GM23338 (cell line): ENCODE measurements at regions not wholly inside any gene's neighbourhood (a gene's known extent, or its start where the extent isn't known, plus 50 kb on each side); places are given as distances from the start of the nearest gene placed in this dataset.

Experiments used
- ATAC-seq: fragments of 200-7000 bp; cut with Tn5 transposase; 3 replicates; pipeline ENCODE4 v1.9.1; 2020
- DNase-seq: peaks from one replicate; pipeline ENCODE4 v3.0.0-alpha.2; 2015; ENCODE audit warnings: low spot score
- H2AFZ ChIP-seq: fragments of 200-600 bp; sonication (generic); 2 replicates; pipeline ENCODE4 v1.8.0; 2016; ENCODE audit warnings: antibody characterized with exemption, mild to moderate bottlenecking, moderate library complexity
- H3F3A ChIP-seq: fragments of 200-600 bp; sonication (generic); replicated peaks from 2 replicates; pipeline ENCODE4 v1.8.0; 2017; ENCODE audit warnings: antibody characterized with exemption, mixed run types, low read depth
- H3K27ac ChIP-seq: fragments of 200-600 bp; sonication (generic); 2 replicates; pipeline ENCODE4 v1.6.1; 2016; ENCODE audit warnings: low read depth
- H3K27me3 ChIP-seq: fragments of 200-600 bp; sonication (generic); 2 replicates; pipeline ENCODE4 v1.8.0; 2016; ENCODE audit warnings: mild to moderate bottlenecking, mixed run types, moderate library complexity; ENCODE audit not compliant: insufficient read depth
- H3K36me3 ChIP-seq: fragments of 200-600 bp; sonication (generic); 2 replicates; pipeline ENCODE4 v1.8.0; 2016; ENCODE audit warnings: mild to moderate bottlenecking; ENCODE audit not compliant: insufficient read depth
- H3K4me1 ChIP-seq: fragments of 200-600 bp; sonication (generic); 2 replicates; pipeline ENCODE4 v1.8.0; 2016; ENCODE audit warnings: mild to moderate bottlenecking, moderate library complexity; ENCODE audit not compliant: insufficient read depth
- H3K4me2 ChIP-seq: fragments of 200-600 bp; sonication (generic); 2 replicates; pipeline ENCODE4 v1.7.1; 2017; ENCODE audit warnings: mixed run types
- H3K4me3 ChIP-seq: fragments of 200-600 bp; sonication (generic); 2 replicates; pipeline ENCODE4 v1.6.1; 2016; ENCODE audit warnings: mixed run types
- H3K79me2 ChIP-seq: fragments of 200-600 bp; sonication (generic); replicated peaks from 2 replicates; pipeline ENCODE4 v1.8.0; 2017; ENCODE audit warnings: mild to moderate bottlenecking; ENCODE audit not compliant: insufficient read depth
- H3K9me2 ChIP-seq: fragments of 200-600 bp; sonication (generic); 2 replicates; pipeline ENCODE4 v1.8.0; 2017; ENCODE audit not compliant: insufficient read depth
- H4K20me1 ChIP-seq: fragments of 200-600 bp; sonication (generic); replicated peaks from 2 replicates; pipeline ENCODE4 v1.8.0; 2017; ENCODE audit warnings: mild to moderate bottlenecking; ENCODE audit not compliant: insufficient read depth
- H3K27ac Mint-ChIP-seq: 2 replicates; pipeline ENCODE4 v1.8.0; 2020; ENCODE audit warnings: inconsistent platforms, mild to moderate bottlenecking, moderate library complexity, mixed read lengths
- H3K27me3 Mint-ChIP-seq: 3 replicates; pipeline ENCODE4 v1.8.0; 2022; ENCODE audit warnings: low read depth, mild to moderate bottlenecking, moderate library complexity, mixed read lengths, inconsistent platforms; ENCODE audit not compliant: insufficient read depth, poor library complexity
- H3K36me3 Mint-ChIP-seq: 3 replicates; pipeline ENCODE4 v1.8.0; 2021; ENCODE audit warnings: low read depth, mild to moderate bottlenecking, inconsistent platforms, moderate library complexity, mixed read lengths
- H3K4me1 Mint-ChIP-seq: 3 replicates; pipeline ENCODE4 v1.8.0; 2020; ENCODE audit warnings: mild to moderate bottlenecking, inconsistent platforms, mixed read lengths
- H3K4me3 Mint-ChIP-seq: 3 replicates; pipeline ENCODE4 v1.8.0; 2021; ENCODE audit warnings: moderate library complexity, mild to moderate bottlenecking, inconsistent platforms, mixed read lengths
- H3K9me3 Mint-ChIP-seq: 3 replicates; pipeline ENCODE4 v1.8.0; 2020; ENCODE audit warnings: moderate library complexity, mild to moderate bottlenecking, inconsistent platforms, mixed read lengths
- CREB1 ChIP-seq: fragments of 250-450 bp; sonication (Bioruptor Pico); IDR thresholded peaks from 2 replicates; pipeline ENCODE4 v1.5.0; 2020; ENCODE audit warnings: low read depth, mild to moderate bottlenecking, moderate library complexity
- EZH2 ChIP-seq: fragments of 200-600 bp; sonication (generic); IDR thresholded peaks from one replicate; pipeline ENCODE4 v1.8.0; 2017; ENCODE audit warnings: antibody characterized with exemption, mild to moderate bottlenecking, low read depth; ENCODE audit not compliant: unreplicated experiment
- EZH2phosphoT487 ChIP-seq: fragments of 200-600 bp; sonication (generic); IDR thresholded peaks from one replicate; pipeline ENCODE4 v1.8.1; 2018; ENCODE audit warnings: antibody characterized with exemption; ENCODE audit not compliant: unreplicated experiment
- JUNB ChIP-seq: IDR thresholded peaks from one replicate; pipeline ENCODE4 v1.6.1; 2016; ENCODE audit warnings: antibody characterized with exemption; ENCODE audit not compliant: unreplicated experiment
- NANOG ChIP-seq: IDR thresholded peaks from 2 replicates; pipeline ENCODE4 v1.6.1; 2016; ENCODE audit warnings: antibody characterized with exemption, borderline replicate concordance
- STAT1 ChIP-seq: IDR thresholded peaks from one replicate; pipeline ENCODE4 v1.6.1; 2016; ENCODE audit warnings: antibody characterized with exemption; ENCODE audit not compliant: unreplicated experiment
- ZNF114 ChIP-seq: fragments of 250-450 bp; sonication (Bioruptor Pico); IDR thresholded peaks from 2 replicates; pipeline ENCODE4 v1.5.0; 2020; ENCODE audit warnings: mild to moderate bottlenecking, moderate library complexity
- ZNF331 ChIP-seq: fragments of 250-450 bp; sonication (Bioruptor Pico); IDR thresholded peaks from 2 replicates; pipeline ENCODE4 v1.5.0; 2020; ENCODE audit warnings: low read depth, mild to moderate bottlenecking, moderate library complexity
- TF ChIP-seq, protein P1 (sequence below): fragments of 250-450 bp; sonication (Bioruptor Pico); IDR thresholded peaks from 2 replicates; pipeline ENCODE4 v1.5.0; 2020; ENCODE audit warnings: mild to moderate bottlenecking, moderate library complexity
- TF ChIP-seq, protein P2 (sequence below): IDR thresholded peaks from 2 replicates; pipeline ENCODE4 v1.6.1; 2016; ENCODE audit warnings: antibody characterized with exemption
- TF ChIP-seq, protein P3 (sequence below), 2 experiments: fragments of 200-600 bp in 1 of 2; sonication (generic) in 1 of 2; conservative IDR thresholded peaks; 2 replicates each; pipeline versions ENCODE4 v1.5.1 to v1.6.1; 2016 to 2017; ENCODE audit warnings: antibody characterized with exemption in 2 of 2, low read depth in 2 of 2, mild to moderate bottlenecking in 2 of 2, moderate library complexity in 1 of 2

DNA sequence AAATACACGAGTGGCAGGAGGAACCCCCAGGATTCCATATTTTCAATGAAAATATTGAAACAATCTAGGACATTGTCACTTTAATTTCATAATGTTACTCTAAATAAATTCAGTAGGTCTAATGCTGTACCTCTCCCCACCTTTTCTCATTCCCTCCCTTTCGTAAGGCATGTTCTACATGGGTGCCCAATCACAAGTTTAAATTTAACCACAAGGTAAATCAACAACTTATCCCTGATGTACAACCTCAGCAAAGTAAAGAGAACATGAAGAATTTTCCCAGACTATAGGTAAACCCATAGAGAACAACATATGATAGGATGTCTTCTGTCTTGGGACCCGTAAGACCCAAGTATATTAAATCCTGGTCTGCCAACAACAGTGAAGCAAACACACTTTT lies 53.2 kb upstream of the MITF start:
- no peaks in the 10 kb centered on the region for H3K9me3 Mint-ChIP-seq

DNA sequence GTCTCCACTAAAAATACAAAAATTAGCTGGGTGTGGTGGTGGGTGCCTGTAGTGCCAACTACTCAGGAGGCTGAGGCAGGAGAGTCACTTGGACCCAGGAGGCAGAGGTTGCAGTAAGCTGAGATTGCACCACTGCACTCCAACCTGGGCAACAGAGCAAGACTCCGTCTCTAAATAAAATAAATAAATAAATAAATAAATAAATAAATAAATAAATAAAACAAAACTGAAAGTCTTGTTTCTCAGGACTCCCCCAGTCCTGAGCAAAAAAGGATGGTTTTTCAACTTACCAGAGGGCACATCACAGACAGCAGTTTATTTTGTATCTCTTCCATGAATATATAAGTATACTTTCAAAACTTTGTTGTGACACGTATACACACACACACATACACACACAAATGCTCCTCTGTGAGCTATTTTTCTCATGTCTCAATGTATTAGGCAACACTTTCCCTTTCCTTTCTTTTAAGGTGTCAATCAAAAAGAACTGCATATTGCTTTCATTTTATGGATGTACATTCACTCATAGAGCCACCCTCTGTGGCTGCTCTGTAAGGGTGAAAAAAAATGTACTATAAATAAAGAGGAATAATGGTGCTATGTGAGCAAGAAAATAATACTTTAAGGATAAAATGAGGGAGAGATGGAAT lies 54.8 kb upstream of the MITF start:
- Histone ChIP-seq H3K4me3 (no peak overlapping the region), H4K20me1 (peaks cover 7% of the 10 kb centered on the region; the same call in 1 of the 2 replicates), H3K9me2 (no peaks in the 10 kb centered on the region), H3K36me3 (no peaks in the 10 kb centered on the region), H3K27ac (no peak overlapping the region), H3K4me1 (no peaks in the 10 kb centered on the region; the same call in 1 of the 2 replicates), H3F3A (no peaks in the 10 kb centered on the region), H3K4me2 (no peak overlapping the region), H2AFZ (no peak overlapping the region), H3K79me2 (no peaks in the 10 kb centered on the region), H3K27me3 (peaks cover 94% of the 10 kb centered on the region)
- Mint-ChIP-seq H3K36me3 (no peaks in the 10 kb centered on the region), H3K9me3 (no peaks in the 10 kb centered on the region), H3K27me3 (peaks cover 57% of the 10 kb centered on the region), H3K27ac (no peak overlapping the region), H3K4me1 (peaks cover 15% of the 10 kb centered on the region; the same call in 2 of the 3 replicates), H3K4me3 (no peak overlapping the region)
- ATAC-seq = no peak
- no peak for DNase-seq
- TF ChIP-seq ZNF331 (CRISPR knock-in tag) (no peak), NANOG (no peak), JUNB (no peak), CREB1 (no peak), EZH2phosphoT487 (no peak)
- TF ChIP-seq, protein P1, sequence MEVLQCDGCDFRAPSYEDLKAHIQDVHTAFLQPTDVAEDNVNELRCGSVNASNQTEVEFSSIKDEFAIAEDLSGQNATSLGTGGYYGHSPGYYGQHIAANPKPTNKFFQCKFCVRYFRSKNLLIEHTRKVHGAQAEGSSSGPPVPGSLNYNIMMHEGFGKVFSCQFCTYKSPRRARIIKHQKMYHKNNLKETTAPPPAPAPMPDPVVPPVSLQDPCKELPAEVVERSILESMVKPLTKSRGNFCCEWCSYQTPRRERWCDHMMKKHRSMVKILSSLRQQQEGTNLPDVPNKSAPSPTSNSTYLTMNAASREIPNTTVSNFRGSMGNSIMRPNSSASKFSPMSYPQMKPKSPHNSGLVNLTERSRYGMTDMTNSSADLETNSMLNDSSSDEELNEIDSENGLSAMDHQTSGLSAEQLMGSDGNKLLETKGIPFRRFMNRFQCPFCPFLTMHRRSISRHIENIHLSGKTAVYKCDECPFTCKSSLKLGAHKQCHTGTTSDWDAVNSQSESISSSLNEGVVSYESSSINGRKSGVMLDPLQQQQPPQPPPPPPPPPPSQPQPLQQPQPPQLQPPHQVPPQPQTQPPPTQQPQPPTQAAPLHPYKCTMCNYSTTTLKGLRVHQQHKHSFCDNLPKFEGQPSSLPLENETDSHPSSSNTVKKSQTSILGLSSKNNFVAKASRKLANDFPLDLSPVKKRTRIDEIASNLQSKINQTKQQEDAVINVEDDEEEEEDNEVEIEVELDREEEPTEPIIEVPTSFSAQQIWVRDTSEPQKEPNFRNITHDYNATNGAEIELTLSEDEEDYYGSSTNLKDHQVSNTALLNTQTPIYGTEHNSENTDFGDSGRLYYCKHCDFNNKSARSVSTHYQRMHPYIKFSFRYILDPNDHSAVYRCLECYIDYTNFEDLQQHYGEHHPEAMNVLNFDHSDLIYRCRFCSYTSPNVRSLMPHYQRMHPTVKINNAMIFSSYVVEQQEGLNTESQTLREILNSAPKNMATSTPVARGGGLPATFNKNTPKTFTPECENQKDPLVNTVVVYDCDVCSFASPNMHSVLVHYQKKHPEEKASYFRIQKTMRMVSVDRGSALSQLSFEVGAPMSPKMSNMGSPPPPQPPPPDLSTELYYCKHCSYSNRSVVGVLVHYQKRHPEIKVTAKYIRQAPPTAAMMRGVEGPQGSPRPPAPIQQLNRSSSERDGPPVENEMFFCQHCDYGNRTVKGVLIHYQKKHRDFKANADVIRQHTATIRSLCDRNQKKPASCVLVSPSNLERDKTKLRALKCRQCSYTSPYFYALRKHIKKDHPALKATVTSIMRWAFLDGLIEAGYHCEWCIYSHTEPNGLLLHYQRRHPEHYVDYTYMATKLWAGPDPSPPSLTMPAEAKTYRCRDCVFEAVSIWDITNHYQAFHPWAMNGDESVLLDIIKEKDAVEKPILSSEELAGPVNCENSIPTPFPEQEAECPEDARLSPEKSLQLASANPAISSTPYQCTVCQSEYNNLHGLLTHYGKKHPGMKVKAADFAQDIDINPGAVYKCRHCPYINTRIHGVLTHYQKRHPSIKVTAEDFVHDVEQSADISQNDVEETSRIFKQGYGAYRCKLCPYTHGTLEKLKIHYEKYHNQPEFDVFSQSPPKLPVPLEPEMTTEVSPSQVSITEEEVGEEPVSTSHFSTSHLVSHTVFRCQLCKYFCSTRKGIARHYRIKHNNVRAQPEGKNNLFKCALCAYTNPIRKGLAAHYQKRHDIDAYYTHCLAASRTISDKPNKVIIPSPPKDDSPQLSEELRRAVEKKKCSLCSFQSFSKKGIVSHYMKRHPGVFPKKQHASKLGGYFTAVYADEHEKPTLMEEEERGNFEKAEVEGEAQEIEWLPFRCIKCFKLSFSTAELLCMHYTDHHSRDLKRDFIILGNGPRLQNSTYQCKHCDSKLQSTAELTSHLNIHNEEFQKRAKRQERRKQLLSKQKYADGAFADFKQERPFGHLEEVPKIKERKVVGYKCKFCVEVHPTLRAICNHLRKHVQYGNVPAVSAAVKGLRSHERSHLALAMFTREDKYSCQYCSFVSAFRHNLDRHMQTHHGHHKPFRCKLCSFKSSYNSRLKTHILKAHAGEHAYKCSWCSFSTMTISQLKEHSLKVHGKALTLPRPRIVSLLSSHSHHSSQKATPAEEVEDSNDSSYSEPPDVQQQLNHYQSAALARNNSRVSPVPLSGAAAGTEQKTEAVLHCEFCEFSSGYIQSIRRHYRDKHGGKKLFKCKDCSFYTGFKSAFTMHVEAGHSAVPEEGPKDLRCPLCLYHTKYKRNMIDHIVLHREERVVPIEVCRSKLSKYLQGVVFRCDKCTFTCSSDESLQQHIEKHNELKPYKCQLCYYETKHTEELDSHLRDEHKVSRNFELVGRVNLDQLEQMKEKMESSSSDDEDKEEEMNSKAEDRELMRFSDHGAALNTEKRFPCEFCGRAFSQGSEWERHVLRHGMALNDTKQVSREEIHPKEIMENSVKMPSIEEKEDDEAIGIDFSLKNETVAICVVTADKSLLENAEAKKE (CRISPR knock-in tag) = no peak

More for the DNA sequence above, 53.2 kb upstream of the MITF start:
- Mint-ChIP-seq H3K4me3 (no peak overlapping the region), H3K36me3 (no peaks in the 10 kb centered on the region), H3K27me3 (peaks cover 49% of the 10 kb centered on the region), H3K27ac (no peak overlapping the region), H3K4me1 (peaks cover 15% of the 10 kb centered on the region; the same call in 2 of the 3 replicates)
- DNase-seq (no peak), ATAC-seq (no peak)
- Histone ChIP-seq H3K27me3 (peaks cover 85% of the 10 kb centered on the region), H4K20me1 (peaks cover 7% of the 10 kb centered on the region; the same call in 1 of the 2 replicates), H3F3A (no peaks in the 10 kb centered on the region), H3K36me3 (no peaks in the 10 kb centered on the region), H3K4me1 (no peaks in the 10 kb centered on the region; the same call in 1 of the 2 replicates), H3K79me2 (no peaks in the 10 kb centered on the region), H3K4me3 (no peak overlapping the region), H3K27ac (no peak overlapping the region), H2AFZ (no peak overlapping the region), H3K9me2 (no peaks in the 10 kb centered on the region), H3K4me2 (no peak overlapping the region)
- TF ChIP-seq EZH2 (no peak), CREB1 (no peak), ZNF114 (CRISPR knock-in tag) (no peak), STAT1 (no peak), ZNF331 (CRISPR knock-in tag) (no peak)
- TF ChIP-seq, protein P2, sequence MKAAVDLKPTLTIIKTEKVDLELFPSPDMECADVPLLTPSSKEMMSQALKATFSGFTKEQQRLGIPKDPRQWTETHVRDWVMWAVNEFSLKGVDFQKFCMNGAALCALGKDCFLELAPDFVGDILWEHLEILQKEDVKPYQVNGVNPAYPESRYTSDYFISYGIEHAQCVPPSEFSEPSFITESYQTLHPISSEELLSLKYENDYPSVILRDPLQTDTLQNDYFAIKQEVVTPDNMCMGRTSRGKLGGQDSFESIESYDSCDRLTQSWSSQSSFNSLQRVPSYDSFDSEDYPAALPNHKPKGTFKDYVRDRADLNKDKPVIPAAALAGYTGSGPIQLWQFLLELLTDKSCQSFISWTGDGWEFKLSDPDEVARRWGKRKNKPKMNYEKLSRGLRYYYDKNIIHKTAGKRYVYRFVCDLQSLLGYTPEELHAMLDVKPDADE = no peak
- TF ChIP-seq, protein P3, sequence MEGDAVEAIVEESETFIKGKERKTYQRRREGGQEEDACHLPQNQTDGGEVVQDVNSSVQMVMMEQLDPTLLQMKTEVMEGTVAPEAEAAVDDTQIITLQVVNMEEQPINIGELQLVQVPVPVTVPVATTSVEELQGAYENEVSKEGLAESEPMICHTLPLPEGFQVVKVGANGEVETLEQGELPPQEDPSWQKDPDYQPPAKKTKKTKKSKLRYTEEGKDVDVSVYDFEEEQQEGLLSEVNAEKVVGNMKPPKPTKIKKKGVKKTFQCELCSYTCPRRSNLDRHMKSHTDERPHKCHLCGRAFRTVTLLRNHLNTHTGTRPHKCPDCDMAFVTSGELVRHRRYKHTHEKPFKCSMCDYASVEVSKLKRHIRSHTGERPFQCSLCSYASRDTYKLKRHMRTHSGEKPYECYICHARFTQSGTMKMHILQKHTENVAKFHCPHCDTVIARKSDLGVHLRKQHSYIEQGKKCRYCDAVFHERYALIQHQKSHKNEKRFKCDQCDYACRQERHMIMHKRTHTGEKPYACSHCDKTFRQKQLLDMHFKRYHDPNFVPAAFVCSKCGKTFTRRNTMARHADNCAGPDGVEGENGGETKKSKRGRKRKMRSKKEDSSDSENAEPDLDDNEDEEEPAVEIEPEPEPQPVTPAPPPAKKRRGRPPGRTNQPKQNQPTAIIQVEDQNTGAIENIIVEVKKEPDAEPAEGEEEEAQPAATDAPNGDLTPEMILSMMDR (conservative IDR thresholded peaks at IDR 0.05; ENCODE audit: low read depth in 2 of 2) = no peak
